AG10803 (cell line): ENCODE measurements at regions not wholly inside any gene's neighbourhood (a gene's known extent, or its start where the extent isn't known, plus 50 kb on each side); places are given as distances from the start of the nearest gene placed in this dataset.

Source experiments
- DNase-seq: peaks from one replicate; pipeline ENCODE4 v3.0.0; 2010; ENCODE audit warnings: low read depth
- H3K4me3 ChIP-seq: 2 replicates; pipeline ENCODE4 v1.5.1; 2011; ENCODE audit warnings: mild to moderate bottlenecking, low read length, control low read depth
- TF ChIP-seq, protein P1 (sequence below): conservative IDR thresholded peaks from 2 replicates; pipeline ENCODE4 v1.5.1; 2011; ENCODE audit warnings: mild to moderate bottlenecking, low read length, control low read depth, inconsistent platforms

DNA sequence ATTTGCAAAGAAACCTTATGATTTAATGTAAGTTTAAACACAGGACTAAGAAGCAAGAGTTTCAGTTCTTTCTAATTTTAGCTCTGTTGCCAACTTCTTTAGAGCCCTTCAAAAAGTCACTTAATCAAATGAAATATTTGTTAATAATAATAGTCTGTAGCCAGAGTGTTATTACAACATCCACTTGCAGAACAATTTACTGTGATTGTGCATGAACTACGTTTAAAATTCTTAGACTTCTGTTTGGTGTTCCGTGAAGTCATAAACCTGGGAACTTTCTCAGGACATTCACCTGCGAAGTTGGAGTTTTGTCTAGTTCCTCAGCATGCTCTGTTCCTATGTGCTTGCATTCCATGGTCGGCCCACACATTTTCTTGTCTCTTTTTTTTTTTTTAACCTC, 244.0 kb upstream of the AVPR1A start:
- DNase-seq, result no peak
- TF ChIP-seq, protein P1, sequence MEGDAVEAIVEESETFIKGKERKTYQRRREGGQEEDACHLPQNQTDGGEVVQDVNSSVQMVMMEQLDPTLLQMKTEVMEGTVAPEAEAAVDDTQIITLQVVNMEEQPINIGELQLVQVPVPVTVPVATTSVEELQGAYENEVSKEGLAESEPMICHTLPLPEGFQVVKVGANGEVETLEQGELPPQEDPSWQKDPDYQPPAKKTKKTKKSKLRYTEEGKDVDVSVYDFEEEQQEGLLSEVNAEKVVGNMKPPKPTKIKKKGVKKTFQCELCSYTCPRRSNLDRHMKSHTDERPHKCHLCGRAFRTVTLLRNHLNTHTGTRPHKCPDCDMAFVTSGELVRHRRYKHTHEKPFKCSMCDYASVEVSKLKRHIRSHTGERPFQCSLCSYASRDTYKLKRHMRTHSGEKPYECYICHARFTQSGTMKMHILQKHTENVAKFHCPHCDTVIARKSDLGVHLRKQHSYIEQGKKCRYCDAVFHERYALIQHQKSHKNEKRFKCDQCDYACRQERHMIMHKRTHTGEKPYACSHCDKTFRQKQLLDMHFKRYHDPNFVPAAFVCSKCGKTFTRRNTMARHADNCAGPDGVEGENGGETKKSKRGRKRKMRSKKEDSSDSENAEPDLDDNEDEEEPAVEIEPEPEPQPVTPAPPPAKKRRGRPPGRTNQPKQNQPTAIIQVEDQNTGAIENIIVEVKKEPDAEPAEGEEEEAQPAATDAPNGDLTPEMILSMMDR, result no peak
- no peak overlapping the region for H3K4me3 ChIP-seq

DNA sequence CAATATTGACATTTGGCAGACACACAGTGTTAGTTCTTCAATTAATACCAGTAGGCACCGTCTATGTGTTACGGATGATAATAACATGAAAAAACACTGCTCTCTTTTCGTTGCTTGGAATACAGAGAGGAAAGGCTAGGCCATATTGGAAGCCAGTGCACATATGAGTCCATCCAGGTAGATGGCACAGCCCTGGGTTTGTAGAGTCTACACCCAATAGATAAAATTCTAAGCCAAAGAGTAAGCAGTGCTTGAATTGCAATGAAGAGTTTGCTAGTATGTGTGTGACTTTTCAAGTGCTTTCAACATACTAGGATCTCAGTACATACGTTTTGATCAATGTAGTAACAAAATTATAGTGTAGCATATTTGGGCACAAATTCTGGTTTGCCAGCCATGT, 243.3 kb upstream of the AVPR1A start:
- TF ChIP-seq, protein P1, result no peak
- no peak overlapping the region for H3K4me3 ChIP-seq
- DNase-seq, result no peak

DNA sequence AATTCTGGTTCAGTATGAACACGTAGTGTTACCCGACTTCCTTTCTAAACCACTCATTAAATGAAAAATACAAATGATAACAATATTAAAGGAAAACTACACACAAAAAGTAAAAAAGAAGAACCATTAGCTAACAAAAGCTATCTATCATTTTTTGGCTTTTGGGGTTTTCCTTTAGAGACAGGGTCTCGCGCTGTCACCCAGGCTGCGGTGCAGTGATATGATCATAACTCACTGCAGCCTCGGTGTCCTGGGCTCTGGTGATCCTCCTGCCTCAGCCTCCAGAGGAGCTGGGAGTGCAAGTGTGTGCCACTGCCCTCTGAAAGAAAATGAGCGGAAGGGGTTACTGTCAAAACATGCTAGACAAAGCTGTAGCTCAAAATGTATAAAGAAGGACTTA, 238.2 kb upstream of the AVPR1A start:
- TF ChIP-seq, protein P1, result no peak
- no peak for DNase-seq
- H3K4me3 ChIP-seq, result no peak overlapping the region

DNA sequence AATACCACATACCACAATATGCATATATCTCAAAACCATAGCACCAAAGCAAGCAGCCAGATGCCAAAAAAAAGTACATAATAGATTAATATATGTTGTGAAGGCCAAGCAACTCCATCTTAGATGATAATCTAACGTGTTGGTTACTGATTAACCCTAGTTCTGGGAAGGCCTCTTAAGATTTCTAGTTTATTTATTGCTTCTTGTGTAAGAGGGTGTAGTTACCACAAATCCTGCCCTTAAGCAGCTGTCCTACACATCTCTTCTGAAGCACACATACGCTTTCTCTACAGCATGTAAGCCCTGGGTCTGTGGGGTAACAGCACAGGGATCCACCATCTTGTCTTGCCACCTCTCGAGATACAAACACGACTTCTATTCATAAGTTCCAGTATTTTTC, 236.8 kb upstream of the AVPR1A start:
- no peak for DNase-seq

DNA sequence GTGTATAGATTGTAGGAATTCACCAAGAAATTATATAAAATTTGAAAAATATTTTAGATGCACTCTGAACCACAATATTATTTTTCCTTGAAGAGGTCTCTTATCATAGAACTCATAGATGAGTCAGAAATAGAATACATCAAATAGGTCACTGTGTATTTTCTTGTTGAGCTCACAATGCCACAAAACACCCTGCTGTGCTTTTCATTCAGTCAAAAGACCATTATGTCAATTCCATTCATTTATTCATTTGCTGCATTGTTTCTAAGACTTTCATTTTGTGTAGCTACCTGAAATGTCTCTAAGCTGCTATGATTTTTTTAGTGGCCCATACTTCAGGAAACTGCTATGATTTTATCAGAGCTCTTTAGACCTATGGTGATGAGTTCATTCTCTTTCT, 231.9 kb upstream of the AVPR1A start:
- no peak for DNase-seq
- TF ChIP-seq, protein P1, result no peak
- no peak overlapping the region for H3K4me3 ChIP-seq

More for the DNA sequence above, 236.8 kb upstream of the AVPR1A start:
- no peak overlapping the region for H3K4me3 ChIP-seq
- TF ChIP-seq, protein P1, result no peak

DNA sequence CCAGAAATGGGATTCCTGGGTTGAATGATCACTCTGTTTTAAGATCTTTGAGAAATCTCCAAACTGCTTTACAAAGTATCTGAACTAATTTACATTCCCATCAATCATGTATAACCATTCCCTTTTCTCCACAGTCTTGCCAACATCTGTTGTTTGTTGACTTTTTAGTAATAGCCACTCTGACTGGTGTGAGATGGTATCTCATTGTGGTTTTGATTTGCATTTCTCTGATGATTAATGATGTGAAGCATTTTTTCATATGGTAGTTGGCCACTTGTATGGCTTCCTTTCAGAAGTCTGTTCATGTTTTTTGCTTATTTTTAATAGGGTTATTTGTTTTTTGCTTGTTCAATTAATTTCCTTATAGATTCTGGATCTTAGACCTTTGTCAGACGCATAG, 211.8 kb upstream of the AVPR1A start:
- no peak overlapping the region for H3K4me3 ChIP-seq
- peak; percentile 22 for DNase-seq
- TF ChIP-seq, protein P1, result no peak

DNA sequence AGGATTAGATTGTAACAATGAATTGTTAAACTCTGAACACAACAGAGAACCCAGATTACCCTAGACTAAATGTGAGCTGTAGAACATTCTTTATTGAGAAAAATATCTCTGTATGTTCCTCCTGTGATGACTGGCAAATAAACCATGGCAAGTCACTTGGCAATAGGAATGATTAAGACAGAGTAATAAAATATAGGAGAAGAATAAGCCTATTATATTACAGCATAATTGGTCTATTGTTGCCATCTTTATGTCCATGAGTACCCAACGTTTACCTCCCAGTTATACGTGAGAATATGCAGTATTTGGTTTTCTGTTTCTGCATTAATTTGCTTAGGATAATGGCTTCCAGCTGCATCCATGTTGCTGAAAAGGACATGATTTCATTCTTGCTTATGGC, 211.2 kb upstream of the AVPR1A start:
- no peak overlapping the region for H3K4me3 ChIP-seq
- TF ChIP-seq, protein P1, result no peak
- DNase-seq, result no peak
